Endodermal cell (in vitro differentiated cells): ENCODE measurements at regions not wholly inside any gene's neighbourhood (a gene's known extent, or its start where the extent isn't known, plus 50 kb on each side); places are given as distances from the start of the nearest gene placed in this dataset.
"Not testable (repeated sequence)": the region's sequence is repeated elsewhere in the genome, so short reads cannot be mapped to it uniquely, and the experiment has no call there.

Source experiments
- DNase-seq: peaks from one replicate; pipeline ENCODE4 v3.0.0-alpha.2; 2017
- H3K27ac ChIP-seq: 2 replicates; pipeline ENCODE4 v1.5.1; 2013; ENCODE audit warnings: mild to moderate bottlenecking, low read depth, low read length, moderate library complexity
- H3K27me3 ChIP-seq: 2 replicates; pipeline ENCODE4 v1.6.1; 2013; ENCODE audit warnings: mild to moderate bottlenecking, low read length, moderate library complexity; ENCODE audit not compliant: insufficient read depth, control insufficient read depth, poor library complexity, severe bottlenecking
- H3K36me3 ChIP-seq: 2 replicates; pipeline ENCODE4 v1.7.0; 2013; ENCODE audit warnings: mild to moderate bottlenecking, low read length, moderate library complexity; ENCODE audit not compliant: control insufficient read depth, insufficient read depth
- H3K4me1 ChIP-seq: one replicate; pipeline ENCODE4 v1.7.0; 2013; ENCODE audit warnings: low read length; ENCODE audit not compliant: control insufficient read depth, insufficient read depth
- H3K4me3 ChIP-seq: 2 replicates; pipeline ENCODE4 v1.5.1; 2013; ENCODE audit warnings: mild to moderate bottlenecking, low read length, moderate library complexity
- H3K9ac ChIP-seq: 2 replicates; pipeline ENCODE4 v1.6.1; 2013; ENCODE audit warnings: mild to moderate bottlenecking, low read length, moderate library complexity; ENCODE audit not compliant: poor library complexity, severe bottlenecking; ENCODE audit errors: extremely low read depth
- H3K9me3 ChIP-seq: 2 replicates; pipeline ENCODE4 v1.6.1; 2013; ENCODE audit warnings: mild to moderate bottlenecking, low read length, moderate library complexity; ENCODE audit not compliant: control insufficient read depth
- H3K27ac Mint-ChIP-seq: 2 replicates; pipeline ENCODE4 v1.8.0; 2020; ENCODE audit warnings: mixed read lengths
- H3K27me3 Mint-ChIP-seq: 2 replicates; pipeline ENCODE4 v1.8.0; 2021; ENCODE audit warnings: mild to moderate bottlenecking, mixed read lengths; ENCODE audit not compliant: insufficient read depth
- H3K36me3 Mint-ChIP-seq: 2 replicates; pipeline ENCODE4 v1.8.0; 2020; ENCODE audit warnings: low read depth, mixed read lengths
- H3K4me1 Mint-ChIP-seq: 2 replicates; pipeline ENCODE4 v1.8.0; 2020; ENCODE audit warnings: mixed read lengths
- H3K4me3 Mint-ChIP-seq: 2 replicates; pipeline ENCODE4 v1.8.0; 2020; ENCODE audit warnings: mild to moderate bottlenecking, moderate library complexity, mixed read lengths
- H3K9me3 Mint-ChIP-seq: 2 replicates; pipeline ENCODE4 v1.8.0; 2020; ENCODE audit warnings: mild to moderate bottlenecking, mixed read lengths
- WGBS, 2 experiments: methylation state at CpG; one replicate each; pipeline versions ENCODE4 v1.1.5 to v1.1.7; 2013; ENCODE audit warnings: missing lambda C conversion rate in 2 of 2, mixed read lengths in 1 of 2; ENCODE audit not compliant: insufficient coverage in 1 of 2, insufficient read length in 1 of 2; 5-methylcytosine and 5-hydroxymethylcytosine counted together
- TF ChIP-seq, protein P1 (sequence below): fragments of 200-600 bp; sonication (generic); conservative IDR thresholded peaks from 2 replicates; pipeline ENCODE4 v1.5.0; 2021; ENCODE audit warnings: antibody characterized with exemption, mild to moderate bottlenecking

- Histone ChIP-seq H3K36me3 (no peaks in the 10 kb centered on the region), H3K9me3 (peaks cover 86% of the 10 kb centered on the region), H3K4me3 (no peak overlapping the region), H3K27me3 (no peaks in the 10 kb centered on the region), H3K27ac (no peak overlapping the region), H3K9ac (no peak overlapping the region), H3K4me1 (no peaks in the 10 kb centered on the region)
- WGBS, 2 experiments, result 65% methylated on average over 3 of the region's 3 CpGs; no CpG with 5 or more reads in 1 of the 2 experiments
- H3K27me3 Mint-ChIP-seq, result no peaks in the 10 kb centered on the region
- TF ChIP-seq, protein P1, sequence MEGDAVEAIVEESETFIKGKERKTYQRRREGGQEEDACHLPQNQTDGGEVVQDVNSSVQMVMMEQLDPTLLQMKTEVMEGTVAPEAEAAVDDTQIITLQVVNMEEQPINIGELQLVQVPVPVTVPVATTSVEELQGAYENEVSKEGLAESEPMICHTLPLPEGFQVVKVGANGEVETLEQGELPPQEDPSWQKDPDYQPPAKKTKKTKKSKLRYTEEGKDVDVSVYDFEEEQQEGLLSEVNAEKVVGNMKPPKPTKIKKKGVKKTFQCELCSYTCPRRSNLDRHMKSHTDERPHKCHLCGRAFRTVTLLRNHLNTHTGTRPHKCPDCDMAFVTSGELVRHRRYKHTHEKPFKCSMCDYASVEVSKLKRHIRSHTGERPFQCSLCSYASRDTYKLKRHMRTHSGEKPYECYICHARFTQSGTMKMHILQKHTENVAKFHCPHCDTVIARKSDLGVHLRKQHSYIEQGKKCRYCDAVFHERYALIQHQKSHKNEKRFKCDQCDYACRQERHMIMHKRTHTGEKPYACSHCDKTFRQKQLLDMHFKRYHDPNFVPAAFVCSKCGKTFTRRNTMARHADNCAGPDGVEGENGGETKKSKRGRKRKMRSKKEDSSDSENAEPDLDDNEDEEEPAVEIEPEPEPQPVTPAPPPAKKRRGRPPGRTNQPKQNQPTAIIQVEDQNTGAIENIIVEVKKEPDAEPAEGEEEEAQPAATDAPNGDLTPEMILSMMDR, result no peak
- H3K4me3 Mint-ChIP-seq, result no peak overlapping the region
- H3K9me3 Mint-ChIP-seq, result peaks cover 79% of the 10 kb centered on the region
- no peak overlapping the region for H3K27ac Mint-ChIP-seq
- DNase-seq, result no peak
- H3K4me1 Mint-ChIP-seq, result no peaks in the 10 kb centered on the region
- H3K36me3 Mint-ChIP-seq, result no peaks in the 10 kb centered on the region
These were observed 1136.7 kb downstream of the TMEM121 start for GRCh38 chr14:106662936-106663550.

GRCh38 chr14:106663805-106664410 lies 1137.5 kb downstream of the TMEM121 start:
- not testable (repeated sequence) for H3K27me3 ChIP-seq, H3K36me3 Mint-ChIP-seq, H3K36me3 ChIP-seq, H3K4me1 Mint-ChIP-seq, H3K4me1 ChIP-seq, H3K9ac ChIP-seq, H3K4me3 Mint-ChIP-seq, H3K27me3 Mint-ChIP-seq, H3K27ac ChIP-seq, H3K27ac Mint-ChIP-seq
- H3K9me3 ChIP-seq, result peaks cover 82% of the 10 kb centered on the region
- TF ChIP-seq, protein P1, result peak; percentile 64
- peaks cover 78% of the 10 kb centered on the region for H3K9me3 Mint-ChIP-seq
- WGBS, 2 experiments, result 50 to 72% methylated on average over 6 to 17 of the region's 19 CpGs
- peak overlapping the region; percentile 60 for H3K4me3 ChIP-seq
- DNase-seq, result peak; percentile 48

DNA sequence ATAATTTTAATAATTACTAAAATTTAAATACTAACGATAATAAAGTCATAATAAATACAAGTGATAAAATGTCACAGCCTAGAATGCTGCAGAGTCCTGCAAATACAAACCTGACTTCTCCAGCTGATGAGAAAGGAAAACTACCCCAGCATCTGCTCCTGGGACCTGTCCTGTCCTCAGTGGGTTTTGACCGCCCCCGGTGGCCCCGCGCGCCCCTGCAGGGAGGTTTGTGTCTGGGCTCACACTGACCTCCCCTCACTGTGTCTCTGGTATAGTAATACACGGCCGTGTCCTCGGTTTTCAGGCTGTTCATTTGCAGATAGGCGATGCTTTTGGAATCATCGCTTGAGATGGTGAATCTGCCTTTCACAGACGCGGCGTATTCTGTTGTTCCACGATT lies 1139.4 kb downstream of the TMEM121 start:
- Histone ChIP-seq H3K4me3 (no peak overlapping the region), H3K27ac (no peak overlapping the region), H3K27me3 (no peaks in the 10 kb centered on the region), H3K9ac (no peak overlapping the region), H3K4me1 (no peaks in the 10 kb centered on the region), H3K36me3 (no peaks in the 10 kb centered on the region), H3K9me3 (peaks cover 66% of the 10 kb centered on the region)
- no peaks in the 10 kb centered on the region for H3K36me3 Mint-ChIP-seq
- TF ChIP-seq, protein P1, result no peak
- no peak overlapping the region for H3K4me3 Mint-ChIP-seq
- 89 to 92% methylated on average over 14 of the region's 15 CpGs for WGBS, 2 experiments
- no peaks in the 10 kb centered on the region for H3K27me3 Mint-ChIP-seq
- DNase-seq, result no peak
- H3K27ac Mint-ChIP-seq, result no peak overlapping the region
- no peaks in the 10 kb centered on the region for H3K4me1 Mint-ChIP-seq
- H3K9me3 Mint-ChIP-seq, result peaks cover 75% of the 10 kb centered on the region
